H1 (cell line): ENCODE measurements at regions not wholly inside any gene's neighbourhood (a gene's known extent, or its start where the extent isn't known, plus 50 kb on each side); places are given as distances from the start of the nearest gene placed in this dataset.

Experiments used
- CTCF ChIA-PET: fragments of 300-600 bp; sonication (Branson Sonifier 250); formaldehyde crosslinking; loops from one replicate; lab custom pipeline; 2021; ENCODE audit not compliant: partially characterized antibody; lab: Charles Lee
- POLR2A ChIA-PET: fragments of 300-600 bp; sonication (Branson Sonifier 250); formaldehyde crosslinking; loops from one replicate; lab custom pipeline; 2021; ENCODE audit warnings: inconsistent platforms; ENCODE audit not compliant: partially characterized antibody; lab: Charles Lee
- DNase-seq, 2 experiments: peaks; one replicate each; pipeline versions ENCODE4 v3.0.0 to v3.0.0-alpha.2; 2010 to 2022; ENCODE audit warnings: low spot score in 2 of 2, low read depth in 1 of 2, mixed read lengths in 1 of 2
- FAIRE-seq: peaks from 2 replicates; lab custom pipeline; 2011; peaks lifted over from hg19 to GRCh38; lab: Jason Lieb, UNC
- H2AFZ ChIP-seq: 2 replicates; pipeline ENCODE4 v1.8.1; 2012; ENCODE audit warnings: low read length, inconsistent platforms
- H2AK5ac ChIP-seq: 2 replicates; pipeline ENCODE4 v1.6.1; 2013; ENCODE audit warnings: low read depth, low read length
- H2BK120ac ChIP-seq: replicated peaks from 2 replicates; pipeline ENCODE3; 2013; ENCODE audit warnings: low read depth, low read length, inconsistent platforms
- H2BK12ac ChIP-seq: 2 replicates; pipeline ENCODE4 v1.6.1; 2013; ENCODE audit warnings: low read depth, low read length
- H2BK15ac ChIP-seq: 2 replicates; pipeline ENCODE4 v1.6.1; 2013; ENCODE audit warnings: low read length
- H2BK20ac ChIP-seq: 2 replicates; pipeline ENCODE4 v1.6.1; 2013; ENCODE audit warnings: low read length
- H2BK5ac ChIP-seq: 2 replicates; pipeline ENCODE4 v1.6.1; 2013; ENCODE audit warnings: low read depth, low read length
- H3K14ac ChIP-seq: 2 replicates; pipeline ENCODE4 v1.6.1; 2013; ENCODE audit warnings: inconsistent platforms; ENCODE audit not compliant: insufficient read length
- H3K18ac ChIP-seq: 2 replicates; pipeline ENCODE4 v1.6.1; 2013; ENCODE audit warnings: low read length; ENCODE audit errors: extremely low read depth
- H3K23ac ChIP-seq: 2 replicates; pipeline ENCODE4 v1.6.1; 2013; ENCODE audit warnings: inconsistent platforms; ENCODE audit not compliant: insufficient read length
- H3K23me2 ChIP-seq: 2 replicates; pipeline ENCODE4 v1.6.1; 2013; ENCODE audit warnings: low read depth, low read length
- H3K27ac ChIP-seq: 2 replicates; pipeline ENCODE4 v1.6.1; 2011; ENCODE audit warnings: low read depth, low read length, inconsistent platforms
- H3K27me3 ChIP-seq, 4 experiments: replicated peaks in 1 of 4; 1 replicate in 1 of 4; 2 replicates in 3 of 4; pipeline versions ENCODE4 v1.6.1 to v1.8.1; 2011 to 2013; ENCODE audit warnings: low read length in 3 of 4, mild to moderate bottlenecking in 3 of 4, inconsistent platforms in 2 of 4, mixed read lengths in 2 of 4, moderate library complexity in 1 of 4; ENCODE audit not compliant: control insufficient read depth in 3 of 4, insufficient read depth in 3 of 4; ENCODE audit errors: extremely low read depth in 1 of 4
- H3K36me3 ChIP-seq, 4 experiments: 2 replicates each; pipeline versions ENCODE4 v1.6.1 to v1.8.1; 2011 to 2013; ENCODE audit warnings: mild to moderate bottlenecking in 4 of 4, low read length in 3 of 4, moderate library complexity in 2 of 4, control low read depth in 1 of 4, inconsistent platforms in 1 of 4; ENCODE audit not compliant: insufficient read depth in 4 of 4, control insufficient read depth in 2 of 4
- H3K4ac ChIP-seq: replicated peaks from 2 replicates; pipeline ENCODE3; 2013; ENCODE audit warnings: low read length, low read depth, mixed read lengths, inconsistent platforms; ENCODE audit not compliant: insufficient read length
- H3K4me1 ChIP-seq, 4 experiments: replicated peaks in 1 of 4; 1 replicate in 1 of 4; 2 replicates in 3 of 4; pipeline versions ENCODE4 v1.6.1 to v1.8.1; 2011 to 2013; ENCODE audit warnings: low read length in 3 of 4, inconsistent platforms in 2 of 4, mixed read lengths in 1 of 4; ENCODE audit not compliant: insufficient read depth in 4 of 4, control insufficient read depth in 3 of 4
- H3K4me2 ChIP-seq, 2 experiments: 2 replicates each; pipeline versions ENCODE4 v1.6.1 to v1.8.1; 2011 to 2013; ENCODE audit warnings: low read depth in 2 of 2, low read length in 2 of 2, control low read depth in 1 of 2, inconsistent platforms in 1 of 2, mild to moderate bottlenecking in 1 of 2; ENCODE audit not compliant: insufficient read depth in 1 of 2
- H3K4me3 ChIP-seq, 4 experiments: fragments of 200-600, 300-600 bp in 1 of 4; sonication (generic), shearing (Covaris generic), sonication (Bioruptor Twin) in 1 of 4; 2 replicates each; pipeline versions ENCODE4 v1.5.1 to v1.8.1; 2011 to 2016; ENCODE audit warnings: low read length in 4 of 4, low read depth in 3 of 4, control low read depth in 2 of 4, inconsistent platforms in 2 of 4, mild to moderate bottlenecking in 2 of 4, mixed read lengths in 1 of 4, moderate library complexity in 1 of 4; ENCODE audit not compliant: insufficient read depth in 2 of 4; ENCODE audit errors: extremely low read depth in 1 of 4
- H3K56ac ChIP-seq: replicated peaks from 2 replicates; pipeline ENCODE3; 2013; ENCODE audit warnings: low read depth, mild to moderate bottlenecking, mixed read lengths, low read length, inconsistent platforms; ENCODE audit not compliant: insufficient read length
- H3K79me1 ChIP-seq: 2 replicates; pipeline ENCODE4 v1.6.1; 2013; ENCODE audit warnings: low read depth, low read length, control low read depth
- H3K79me2 ChIP-seq, 2 experiments: 2 replicates each; pipeline versions ENCODE4 v1.6.1 to v1.8.1; 2012 to 2013; ENCODE audit warnings: low read length in 2 of 2, mild to moderate bottlenecking in 2 of 2, inconsistent platforms in 1 of 2; ENCODE audit not compliant: insufficient read depth in 2 of 2, control insufficient read depth in 1 of 2
- H3K9ac ChIP-seq, 4 experiments: replicated peaks in 1 of 4; 1 replicate in 1 of 4; 2 replicates in 3 of 4; pipeline versions ENCODE4 v1.6.1 to v1.8.1; 2011 to 2013; ENCODE audit warnings: low read depth in 3 of 4, low read length in 3 of 4, control low read depth in 2 of 4, mild to moderate bottlenecking in 2 of 4, moderate library complexity in 2 of 4, inconsistent platforms in 1 of 4; ENCODE audit errors: extremely low read depth in 1 of 4
- H3K9me3 ChIP-seq, 2 experiments: 2 replicates each; pipeline versions ENCODE4 v1.6.1 to v1.8.1; 2012 to 2013; ENCODE audit warnings: mild to moderate bottlenecking in 2 of 2, moderate library complexity in 2 of 2, control low read depth in 1 of 2, inconsistent platforms in 1 of 2, low read depth in 1 of 2, low read length in 1 of 2, mixed read lengths in 1 of 2; ENCODE audit not compliant: insufficient read depth in 2 of 2
- H4K20me1 ChIP-seq, 2 experiments: replicated peaks in 1 of 2; 2 replicates each; pipeline versions ENCODE3 to v1.8.1; 2011 to 2013; ENCODE audit warnings: inconsistent platforms in 2 of 2, low read length in 2 of 2, mild to moderate bottlenecking in 1 of 2; ENCODE audit not compliant: insufficient read depth in 2 of 2, control insufficient read depth in 1 of 2
- H4K5ac ChIP-seq: 2 replicates; pipeline ENCODE4 v1.6.1; 2013; ENCODE audit warnings: low read length, low read depth, mixed read lengths, inconsistent platforms; ENCODE audit not compliant: insufficient read length
- H4K8ac ChIP-seq: 2 replicates; pipeline ENCODE4 v1.8.0; 2013; ENCODE audit warnings: mild to moderate bottlenecking, moderate library complexity, low read length, inconsistent platforms; ENCODE audit not compliant: insufficient read depth; ENCODE audit errors: extremely low read depth
- H4K91ac ChIP-seq: replicated peaks from 2 replicates; pipeline ENCODE3; 2013; ENCODE audit warnings: low read length, mixed read lengths, inconsistent platforms; ENCODE audit not compliant: insufficient read length
- HDAC6 ChIP-seq: IDR thresholded peaks from one replicate; pipeline ENCODE4 v1.7.1; 2012; ENCODE audit warnings: low read depth, mild to moderate bottlenecking, inconsistent platforms, low read length, moderate library complexity
- KDM5A ChIP-seq: fragments of 200-600 bp; IDR thresholded peaks from 2 replicates; pipeline ENCODE4 v1.7.1; 2012; ENCODE audit warnings: mild to moderate bottlenecking, low read length, inconsistent platforms, mixed read lengths
- MAFK ChIP-seq: IDR thresholded peaks from 2 replicates; pipeline ENCODE4 v1.6.1; 2012; ENCODE audit warnings: low read depth, mild to moderate bottlenecking, improper control_type of control experiment, low read length
- NRF1 ChIP-seq: IDR thresholded peaks from 2 replicates; pipeline ENCODE4 v1.6.1; 2011; ENCODE audit warnings: mild to moderate bottlenecking, low read depth, low read length, improper control_type of control experiment
- RBBP5 ChIP-seq: IDR thresholded peaks from 2 replicates; pipeline ENCODE4 v1.7.1; 2012; ENCODE audit warnings: low read depth, mild to moderate bottlenecking, inconsistent platforms, low read length, moderate library complexity, borderline replicate concordance
- SIX5 ChIP-seq: IDR thresholded peaks from 2 replicates; pipeline ENCODE4 v1.6.1; 2011; ENCODE audit warnings: mild to moderate bottlenecking, low read depth, low read length
- SP4 ChIP-seq: IDR thresholded peaks from 2 replicates; pipeline ENCODE4 v1.6.1; 2012; ENCODE audit warnings: low read length, inconsistent platforms
- TAF1 ChIP-seq: IDR thresholded peaks from 2 replicates; pipeline ENCODE4 v1.6.1; 2011; ENCODE audit warnings: mild to moderate bottlenecking, low read depth, low read length
- WGBS, 2 experiments: shearing (Covaris generic) in 1 of 2; methylation state at CpG; one replicate each; pipeline versions ENCODE4 v1.1.6 to v1.1.7; 2013 to 2015; ENCODE audit warnings: low lambda C conversion rate in 2 of 2, mixed read lengths in 2 of 2, inconsistent platforms in 1 of 2, low coverage in 1 of 2, missing lambda C conversion rate in 1 of 2; ENCODE audit not compliant: insufficient replicate concordance in 2 of 2, insufficient coverage in 1 of 2, insufficient read length in 1 of 2; ENCODE audit errors: extremely low coverage in 1 of 2, missing lambda C conversion rate in 1 of 2; 5-methylcytosine and 5-hydroxymethylcytosine counted together

GRCh38 chr17:72394531-72394930, 273.7 kb downstream of the SOX9 start:
- Histone ChIP-seq H2BK5ac (no peak overlapping the region), H2AK5ac (no peak overlapping the region), H2AFZ (no peak overlapping the region), H3K23me2 (0 out of 2 replicates have a peak, but pooled peaks cover 2% of the 10 kb centered on the region), H4K8ac (no peak overlapping the region), H3K4me3 (no peak overlapping the region), H3K27me3 (no peaks in the 10 kb centered on the region; a peak in 3 of 7 replicates), H4K91ac (no peak overlapping the region), H2BK15ac (no peak overlapping the region), H3K36me3 (no peaks in the 10 kb centered on the region), H3K18ac (no peak overlapping the region), H3K27ac (no peak overlapping the region), H3K4ac (no peak overlapping the region), H3K79me1 (no peaks in the 10 kb centered on the region), H2BK20ac (no peak overlapping the region), H3K23ac (no peak overlapping the region), H3K9ac (no peak overlapping the region), H3K56ac (no peak overlapping the region), H3K4me2 (no peak overlapping the region), H3K9me3 (no peaks in the 10 kb centered on the region), H2BK12ac (no peak overlapping the region), H4K20me1 (no peaks in the 10 kb centered on the region), H3K14ac (no peak overlapping the region), H3K79me2 (no peaks in the 10 kb centered on the region), H4K5ac (no peak overlapping the region), H3K4me1 (peaks cover 0 to 9% (median 4%) of the 10 kb centered on the region in 4 experiments; a peak in 4 of 7 replicates), H2BK120ac (no peak overlapping the region)
- WGBS, 2 experiments = 95% methylated on average over 5 of the region's 6 CpGs; no CpG with 5 or more reads in 1 of the 2 experiments
- POLR2A ChIA-PET = interaction anchor here (1.6 kb wide), 1 partner anchor 10 kb away, joined by 3 read pairs; no protein-coding TSS in a partner anchor
- no peak for FAIRE-seq
- DNase-seq = no peak
- CTCF ChIA-PET = interaction anchor here (1.0 to 1.6 kb wide), 3 partner anchors 14 to 157 kb away, joined by 3 to 4 read pairs (median 3); no protein-coding TSS in a partner anchor
- TF ChIP-seq NRF1 (no peak), HDAC6 (no peak), KDM5A (no peak), TAF1 (no peak), SP4 (no peak), RBBP5 (no peak), SIX5 (no peak), MAFK (no peak)
